ENCODE measurements at regions not wholly inside any gene's neighbourhood (a gene's known extent, or its start where the extent isn't known, plus 50 kb on each side); places are given as distances from the start of the nearest gene placed in this dataset.

- peak; percentile 77 for DNase-seq
These were observed 255.5 kb downstream of the CDC5L start for GRCh38 chr6:44642870-44643522.

DNA sequence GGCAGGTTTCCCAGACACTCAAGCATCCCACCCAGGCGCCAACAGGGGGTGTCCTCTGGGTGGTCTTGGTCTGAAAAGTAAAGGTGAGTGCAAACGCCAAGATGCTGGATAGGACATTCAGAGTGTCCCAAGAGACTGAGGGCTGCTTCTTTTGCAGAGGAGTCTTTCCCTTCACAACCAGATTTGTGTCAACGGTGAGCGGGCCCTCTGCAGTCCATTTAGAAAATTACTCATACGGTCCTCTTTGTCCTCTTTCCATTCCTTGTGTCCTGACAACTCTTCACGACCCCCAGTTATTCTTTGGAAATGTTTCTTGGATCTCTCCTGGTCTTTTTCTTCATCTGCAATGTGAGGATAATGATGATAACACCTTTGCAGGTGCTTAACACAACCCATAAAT is 257.8 kb downstream of the CDC5L start:
- DNase-seq, result no peak

DNA sequence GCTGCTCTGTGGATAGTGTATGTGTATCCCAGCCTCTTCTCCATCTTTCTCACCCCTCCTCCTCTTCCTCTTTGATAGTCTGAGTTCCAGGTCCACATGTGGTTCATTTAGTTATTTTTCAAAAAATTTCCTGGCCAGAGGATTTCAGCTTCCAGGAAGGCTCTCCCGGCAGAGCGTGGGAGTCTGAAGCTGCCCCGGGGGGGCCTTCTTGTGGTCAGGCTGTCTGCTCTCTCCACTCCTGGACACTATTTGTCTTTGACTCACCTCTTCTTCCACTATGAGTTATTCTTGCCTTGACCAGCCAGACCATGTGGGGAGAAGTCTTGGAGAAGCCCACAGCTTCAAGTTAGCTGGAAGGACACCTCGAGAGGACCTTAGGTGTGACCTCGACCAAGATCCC is 258.8 kb downstream of the CDC5L start:
- no peak for DNase-seq

- no peak for DNase-seq
These were observed 262.0 kb downstream of the CDC5L start for GRCh38 chr6:44649365-44650025.

GRCh38 chr6:44650495-44650894 is 263.0 kb downstream of the CDC5L start:
- DNase-seq, result no peak

GRCh38 chr6:44650947-44651346 is 263.4 kb downstream of the CDC5L start:
- DNase-seq, result no peak

GRCh38 chr6:44651604-44652003 is 264.1 kb downstream of the CDC5L start:
- DNase-seq, result no peak

DNA sequence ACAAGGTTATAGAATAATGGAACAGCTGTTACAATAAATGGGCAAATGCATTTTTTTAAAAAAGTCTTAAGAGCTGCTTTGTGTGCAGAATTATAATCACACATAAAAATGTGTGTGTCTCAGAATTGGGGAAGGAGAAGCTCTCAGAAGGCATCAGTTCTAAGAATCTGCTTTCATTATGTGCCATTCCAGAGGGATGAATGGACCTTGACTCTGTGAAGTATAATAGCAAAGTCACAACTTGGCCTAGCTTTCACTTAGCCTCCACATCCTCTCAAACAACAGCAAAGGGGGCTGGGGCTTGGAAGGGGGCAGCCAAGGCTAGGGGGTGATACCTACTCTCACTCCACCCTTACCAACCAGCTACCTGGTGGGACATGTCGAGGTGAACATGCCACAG is 265.0 kb downstream of the CDC5L start:
- no peak for DNase-seq

DNA sequence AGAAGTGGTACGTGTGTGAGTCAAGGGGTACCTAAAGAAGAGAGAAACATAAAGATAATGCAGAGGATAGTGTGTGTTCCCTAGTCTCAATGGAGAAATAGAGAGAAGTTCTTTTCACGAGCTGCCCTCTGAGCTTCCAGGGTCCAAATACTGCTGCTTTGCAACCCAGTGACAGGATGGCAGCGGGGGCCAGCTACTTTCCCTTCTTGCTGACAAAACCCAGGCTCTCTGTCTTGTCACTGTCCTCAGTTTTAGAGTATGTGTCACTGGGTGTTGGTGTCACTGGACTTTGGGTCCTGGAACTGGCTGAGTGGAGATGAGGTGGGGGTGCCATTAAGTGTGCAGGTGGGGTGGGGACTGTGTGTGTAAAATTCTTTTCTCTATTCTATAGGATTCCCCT is 265.6 kb downstream of the CDC5L start:
- no peak for DNase-seq

GRCh38 chr6:44653761-44654218 is 266.3 kb downstream of the CDC5L start:
- peak; percentile 27 for DNase-seq

DNA sequence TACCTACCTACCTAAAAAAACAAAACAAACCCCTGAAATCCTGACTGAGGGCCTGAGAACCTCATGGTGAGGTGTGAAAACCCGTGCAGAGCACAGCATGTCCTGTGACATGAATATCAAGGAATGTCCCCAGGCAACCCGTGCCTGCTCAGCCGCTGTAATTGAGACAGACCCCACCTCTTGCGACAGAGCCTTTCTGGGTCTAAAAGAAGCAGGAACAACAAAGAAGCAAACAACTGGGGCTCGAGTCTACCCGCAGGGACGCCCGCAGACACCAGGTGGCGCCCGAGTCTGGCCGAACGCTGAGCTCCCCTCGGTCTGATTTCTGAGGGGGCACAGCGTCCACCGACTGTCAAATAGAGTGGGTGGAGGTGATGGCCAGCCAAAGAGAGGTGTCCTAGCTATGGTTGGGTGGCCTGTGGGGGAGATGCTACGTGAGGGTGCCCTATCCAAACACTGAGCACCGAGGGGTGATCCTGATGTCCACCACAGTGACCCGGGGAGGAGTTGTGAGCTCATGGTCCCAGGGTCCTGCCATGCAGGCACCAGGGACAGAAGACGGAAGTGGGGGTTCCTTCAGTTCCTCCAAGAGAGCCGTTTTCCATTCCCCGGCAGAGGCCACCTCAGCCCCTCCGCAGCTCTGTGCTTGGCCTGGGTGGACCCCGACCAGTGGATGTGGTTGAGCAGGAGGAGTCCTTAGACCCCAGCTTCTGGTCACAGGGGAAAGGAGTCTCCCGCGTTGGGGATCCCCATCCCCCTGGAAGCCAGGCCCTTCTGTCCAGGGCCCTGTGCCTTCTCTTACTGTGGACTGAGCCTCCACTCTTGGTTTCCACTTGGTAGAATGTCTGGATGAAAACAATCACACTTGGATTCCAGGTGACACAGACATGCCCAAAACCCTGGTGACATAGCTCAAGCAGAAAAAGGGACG is 268.2 kb downstream of the CDC5L start:
- DNase-seq, result peak; percentile 48

DNA sequence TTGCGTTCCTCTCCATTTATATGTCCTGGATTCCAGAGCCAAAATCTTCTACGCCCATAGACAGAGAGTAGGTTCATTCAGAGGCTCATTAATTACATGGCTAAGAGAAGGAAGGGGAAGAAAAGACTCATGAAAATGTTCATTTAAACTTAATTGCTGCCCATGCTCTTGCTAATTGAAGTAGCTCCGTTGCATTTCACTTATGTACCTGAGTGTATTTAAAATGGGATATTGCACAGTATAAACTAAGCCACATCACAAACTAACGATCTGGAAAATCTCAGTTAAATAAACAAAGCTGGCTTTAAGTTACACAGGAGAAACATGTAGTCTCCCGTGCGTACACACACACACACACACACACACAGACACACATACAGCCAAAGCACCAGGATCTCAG is 269.2 kb downstream of the CDC5L start:
- no peak for DNase-seq

- DNase-seq, result no peak
These were observed 269.8 kb downstream of the CDC5L start for GRCh38 chr6:44657206-44657819.

DNA sequence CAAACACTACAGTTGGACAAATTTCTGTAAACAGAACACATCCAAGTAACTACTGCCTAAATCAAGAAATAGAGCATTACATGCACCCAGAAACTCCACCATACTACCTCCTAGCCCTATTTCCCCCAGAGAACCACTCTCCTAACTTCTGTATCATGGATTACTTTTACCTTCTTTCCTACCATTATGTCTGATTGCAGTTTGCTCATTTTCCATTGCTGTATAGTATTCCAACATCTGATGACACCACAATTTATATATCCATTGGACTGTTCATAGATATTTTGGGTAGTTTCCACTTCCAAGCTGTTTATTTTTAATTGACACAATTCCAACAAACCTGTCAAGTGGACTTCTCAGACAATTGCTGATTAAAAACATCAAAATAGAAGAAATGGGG is 271.1 kb downstream of the CDC5L start:
- DNase-seq, result no peak

DNA sequence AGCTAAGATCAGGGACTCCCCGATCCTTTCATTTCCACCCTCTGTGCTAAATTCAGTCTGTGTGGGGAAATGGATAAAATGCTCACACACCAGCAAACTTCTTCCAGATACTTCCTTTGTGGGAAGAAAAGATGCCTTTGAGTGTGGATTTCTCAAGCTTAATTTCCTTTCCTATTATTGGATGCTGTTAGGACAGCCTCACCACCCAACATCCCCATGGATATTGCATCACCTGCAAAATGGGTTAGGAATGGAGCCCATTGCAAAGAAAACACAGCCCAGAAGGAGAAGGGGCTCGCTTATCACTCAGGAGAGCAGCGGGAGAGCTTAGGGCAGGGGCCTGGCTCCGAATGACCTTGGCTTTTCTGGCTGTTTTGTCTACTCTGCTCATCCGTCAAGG is 272.2 kb downstream of the CDC5L start:
- DNase-seq, result no peak

DNA sequence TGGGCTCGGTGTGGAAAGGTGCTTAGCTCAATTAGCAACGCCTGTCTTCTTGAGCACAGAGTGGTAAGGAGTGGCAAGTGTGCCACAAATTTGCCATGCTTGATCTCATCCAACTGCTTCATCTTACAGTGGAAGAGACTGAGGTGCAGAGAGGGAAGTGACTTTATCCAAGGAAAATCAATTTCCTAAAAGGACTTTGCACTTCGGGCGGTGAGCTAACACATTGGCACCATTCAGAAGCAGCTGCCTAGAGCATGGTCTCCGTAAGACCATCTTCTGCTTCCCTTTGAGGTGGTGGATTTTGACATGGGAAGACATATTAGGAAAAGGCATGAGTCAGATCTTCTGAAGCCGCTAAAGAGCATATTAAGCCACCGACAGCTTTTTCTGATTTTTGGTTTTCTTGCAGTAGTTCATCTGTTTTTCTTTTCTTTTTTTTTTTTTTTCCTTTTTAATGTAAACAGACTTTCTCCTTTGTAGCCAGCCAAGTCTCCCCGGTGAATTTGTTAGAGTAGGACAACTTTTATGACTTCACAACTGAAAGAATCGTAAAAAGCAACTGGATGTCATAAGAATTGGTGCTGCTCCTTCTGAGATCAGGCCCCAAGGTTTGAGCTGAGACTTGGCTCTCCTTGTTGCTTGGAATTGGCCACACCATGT is 273.2 kb downstream of the CDC5L start:
- no peak for DNase-seq

DNA sequence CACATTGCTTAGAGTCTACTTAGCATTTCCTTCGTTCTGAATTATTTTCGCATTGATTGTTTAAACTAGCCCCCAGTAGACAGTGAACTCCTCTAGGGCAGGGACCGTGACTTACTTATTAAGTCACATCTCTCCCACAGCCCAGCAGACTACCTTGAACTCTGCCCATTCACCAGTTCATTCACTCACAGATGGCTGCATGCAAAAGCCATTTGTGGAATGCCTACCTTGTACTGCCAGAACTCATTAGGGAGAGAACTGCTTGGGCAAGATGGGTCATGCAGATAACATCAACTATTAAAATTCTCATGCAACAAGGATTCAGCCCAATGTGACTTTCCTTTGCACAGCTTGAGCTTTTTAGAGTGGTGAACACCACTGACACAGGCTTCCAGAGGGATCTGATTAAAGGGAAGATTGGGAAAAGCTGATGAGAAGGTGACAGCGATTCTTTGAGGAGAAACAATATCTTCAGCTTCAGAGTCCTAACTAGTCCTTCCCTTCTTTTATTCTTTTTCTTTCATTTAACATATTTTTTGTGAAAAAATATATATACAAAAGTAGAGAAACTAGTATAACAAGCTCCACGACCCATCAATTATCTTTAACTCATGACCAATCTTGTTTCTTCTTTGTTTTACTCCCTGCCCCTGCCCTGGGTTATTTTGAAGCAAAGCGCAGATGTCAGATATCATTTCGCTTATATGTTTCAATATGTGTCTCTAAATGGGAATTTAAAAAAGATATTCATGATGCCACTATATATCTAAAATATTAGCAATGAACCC is 273.9 kb downstream of the CDC5L start:
- no peak for DNase-seq

DNA sequence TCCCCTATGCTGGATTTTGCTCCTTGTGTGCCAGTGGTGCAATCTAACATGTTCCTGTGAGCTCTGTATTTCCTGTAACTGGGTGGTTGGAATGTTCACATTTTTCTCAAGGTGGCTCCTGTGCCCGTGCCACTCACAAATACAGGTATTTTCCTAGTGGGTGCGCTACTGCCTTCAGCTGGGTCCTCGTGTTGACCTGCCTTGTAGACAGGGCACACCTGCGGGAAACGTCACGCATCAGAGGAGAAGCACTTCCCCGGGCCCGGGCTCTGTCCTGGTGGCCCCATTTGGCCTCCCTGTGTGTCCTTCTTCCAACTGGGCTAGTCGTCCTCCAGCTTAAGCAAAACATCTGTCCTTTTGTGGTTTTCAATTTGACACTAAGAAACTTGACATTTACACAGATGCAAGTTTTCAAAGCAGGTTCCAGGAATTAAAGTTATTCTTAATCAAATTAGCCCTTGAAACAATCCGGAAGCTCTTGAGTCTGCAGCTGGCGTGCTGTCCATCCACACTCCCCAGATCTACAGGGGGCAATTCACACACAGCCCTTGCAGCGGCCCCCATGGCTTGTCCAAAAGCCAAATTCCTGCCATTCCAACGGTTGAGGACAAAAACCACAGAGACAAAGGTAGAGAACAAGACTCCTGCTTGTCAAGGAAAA is 275.1 kb downstream of the CDC5L start:
- DNase-seq, result no peak

- no peak for DNase-seq
These were observed 276.5 kb downstream of the CDC5L start for GRCh38 chr6:44663860-44664634.

GRCh38 chr6:44664716-44665115 is 277.2 kb downstream of the CDC5L start:
- no peak for DNase-seq

DNA sequence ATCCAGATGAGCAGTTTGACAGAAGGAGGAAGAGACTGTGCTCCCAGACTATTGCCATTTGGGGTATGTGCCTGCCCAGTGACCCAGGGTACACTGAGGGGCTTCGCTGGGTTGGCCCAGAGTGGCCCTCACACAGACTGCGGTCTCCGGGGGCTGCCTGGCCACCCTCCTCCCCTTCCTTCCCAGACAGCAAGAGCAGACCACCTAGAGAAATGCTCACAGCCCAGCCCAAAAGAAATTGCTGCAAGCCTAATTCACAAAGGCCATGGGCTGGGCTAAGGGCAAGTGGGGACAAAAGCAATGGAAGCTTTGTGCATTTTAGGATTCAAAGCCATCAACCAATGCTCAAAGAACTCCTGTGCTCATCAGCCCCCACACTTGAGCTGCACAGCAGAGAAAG is 277.6 kb downstream of the CDC5L start:
- no peak for DNase-seq
